GM12878 (cell line): ENCODE measurements at regions not wholly inside any gene's neighbourhood (a gene's known extent, or its start where the extent isn't known, plus 50 kb on each side); places are given as distances from the start of the nearest gene placed in this dataset.

Source experiments
- ZBTB4 ChIP-seq: fragments of 450-650 bp; formaldehyde crosslinking; IDR thresholded peaks from 2 replicates; pipeline ENCODE4 v1.4.0; 2022; ENCODE audit warnings: mild to moderate bottlenecking, moderate library complexity

- TF ChIP-seq ZBTB4 (CRISPR knock-in tag), result no peak
These were observed 52.1 kb upstream of the DCD start (continued) for GRCh38 chr12:54700301-54700700.
